Vagina (tissue), 2 donors: ENCODE measurements at regions not wholly inside any gene's neighbourhood (a gene's known extent, or its start where the extent isn't known, plus 50 kb on each side); places are given as distances from the start of the nearest gene placed in this dataset.

Experiments
- CTCF ChIP-seq, 3 experiments: fragments of 450-650 bp in 2 of 3; fragments of 200-600 bp in 1 of 3; sonication (generic) in 1 of 3; IDR thresholded peaks; one replicate each; pipeline ENCODE4 v1.5.1; 2017 to 2019; ENCODE audit warnings: antibody characterized with exemption in 3 of 3, mild to moderate bottlenecking in 2 of 3, moderate library complexity in 2 of 3
- POLR2A ChIP-seq, 2 donors: fragments of 450-650 bp; IDR thresholded peaks; one replicate each; pipeline ENCODE4 v1.6.1; 2017; ENCODE audit warnings: antibody characterized with exemption in 2 of 2, mild to moderate bottlenecking in 2 of 2, moderate library complexity in 2 of 2

DNA sequence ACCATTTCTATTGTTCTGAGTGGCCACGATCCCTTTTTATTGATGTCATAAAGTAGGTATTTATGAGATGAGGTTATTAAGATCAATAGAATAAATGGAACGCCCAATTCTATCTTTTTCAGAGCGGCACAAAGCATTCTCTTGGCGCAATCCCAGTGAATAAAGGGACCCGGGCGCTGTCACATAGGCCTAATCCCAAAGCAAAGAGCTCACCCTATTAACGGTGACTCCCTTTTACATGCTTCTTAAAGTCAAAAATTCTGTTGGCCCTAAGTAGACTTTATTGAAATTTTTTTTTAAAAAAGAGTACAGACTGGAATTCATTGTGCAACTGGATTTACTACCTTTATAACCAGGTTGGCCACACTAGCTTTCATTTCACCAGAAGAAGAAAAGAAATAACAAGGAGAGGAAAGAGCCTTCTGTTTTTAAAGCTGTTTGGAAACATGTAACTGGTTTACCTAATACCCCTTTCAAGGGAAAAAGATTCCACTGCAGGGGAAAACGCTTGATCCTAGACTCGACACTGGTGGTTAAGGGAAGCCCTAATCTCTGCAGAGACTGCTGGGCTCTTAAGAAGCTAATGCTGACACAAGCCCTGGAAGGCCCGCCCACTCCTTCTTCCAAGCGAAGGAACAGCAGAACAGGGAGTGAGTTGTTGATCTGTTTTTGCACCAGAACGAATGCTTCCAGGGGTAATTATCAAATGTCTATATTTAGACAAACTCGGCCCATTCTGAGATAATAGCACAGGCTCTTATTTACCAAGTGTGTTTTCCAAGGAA is 381.2 kb downstream of the BCL11B start:
- no peak for TF ChIP-seq POLR2A (IDR thresholded peaks at IDR 0.05)
- no peak for TF ChIP-seq CTCF (IDR thresholded peaks at IDR 0.05)
